Testis (tissue), 2 donors: ENCODE measurements at regions not wholly inside any gene's neighbourhood (a gene's known extent, or its start where the extent isn't known, plus 50 kb on each side); places are given as distances from the start of the nearest gene placed in this dataset.

ENCODE experiments used
- POLR2A ChIP-seq: fragments of 450-650 bp; IDR thresholded peaks from one replicate; pipeline ENCODE4 v1.6.1; 2017; ENCODE audit warnings: antibody characterized with exemption, mild to moderate bottlenecking, moderate library complexity
- TF ChIP-seq, protein P1 (sequence below), 3 experiments: fragments of 450-650 bp in 2 of 3; fragments of 200-600 bp in 1 of 3; sonication (generic) in 1 of 3; IDR thresholded peaks; one replicate each; pipeline ENCODE4 v1.5.1; 2016 to 2019; ENCODE audit warnings: antibody characterized with exemption in 3 of 3, mild to moderate bottlenecking in 2 of 3, moderate library complexity in 1 of 3

DNA sequence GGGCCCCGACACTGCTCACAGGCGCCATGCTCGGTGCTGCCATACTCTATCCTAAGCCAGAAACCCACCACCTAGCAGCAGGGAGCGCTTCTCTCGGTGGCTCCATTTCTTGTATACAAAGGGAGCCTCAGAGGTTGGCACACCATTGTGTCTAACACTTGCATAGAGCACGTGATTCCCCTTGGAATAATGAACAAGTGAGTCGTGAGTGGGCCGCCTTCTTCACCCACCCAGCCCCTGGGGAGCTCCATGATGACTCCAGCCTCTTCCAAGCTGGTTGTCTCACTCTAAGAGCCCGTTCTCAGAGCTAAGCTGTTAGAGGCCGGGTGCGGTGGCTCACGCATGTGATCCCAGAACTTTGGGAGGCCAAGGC, 82.3 kb upstream of the ZNF469 start:
- TF ChIP-seq, protein P1, sequence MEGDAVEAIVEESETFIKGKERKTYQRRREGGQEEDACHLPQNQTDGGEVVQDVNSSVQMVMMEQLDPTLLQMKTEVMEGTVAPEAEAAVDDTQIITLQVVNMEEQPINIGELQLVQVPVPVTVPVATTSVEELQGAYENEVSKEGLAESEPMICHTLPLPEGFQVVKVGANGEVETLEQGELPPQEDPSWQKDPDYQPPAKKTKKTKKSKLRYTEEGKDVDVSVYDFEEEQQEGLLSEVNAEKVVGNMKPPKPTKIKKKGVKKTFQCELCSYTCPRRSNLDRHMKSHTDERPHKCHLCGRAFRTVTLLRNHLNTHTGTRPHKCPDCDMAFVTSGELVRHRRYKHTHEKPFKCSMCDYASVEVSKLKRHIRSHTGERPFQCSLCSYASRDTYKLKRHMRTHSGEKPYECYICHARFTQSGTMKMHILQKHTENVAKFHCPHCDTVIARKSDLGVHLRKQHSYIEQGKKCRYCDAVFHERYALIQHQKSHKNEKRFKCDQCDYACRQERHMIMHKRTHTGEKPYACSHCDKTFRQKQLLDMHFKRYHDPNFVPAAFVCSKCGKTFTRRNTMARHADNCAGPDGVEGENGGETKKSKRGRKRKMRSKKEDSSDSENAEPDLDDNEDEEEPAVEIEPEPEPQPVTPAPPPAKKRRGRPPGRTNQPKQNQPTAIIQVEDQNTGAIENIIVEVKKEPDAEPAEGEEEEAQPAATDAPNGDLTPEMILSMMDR (IDR thresholded peaks at IDR 0.05): no peak
- no peak for TF ChIP-seq POLR2A
